HG02885 (cell line): ENCODE measurements at regions not wholly inside any gene's neighbourhood (a gene's known extent, or its start where the extent isn't known, plus 50 kb on each side); places are given as distances from the start of the nearest gene placed in this dataset.

ENCODE experiments used
- ATAC-seq: cut with Tn5 transposase; IDR thresholded peaks from one replicate; pipeline ENCODE4 v1.9.1; 2021; ENCODE audit warnings: mild to moderate bottlenecking; ENCODE audit not compliant: unreplicated experiment, poor library complexity

- ATAC-seq, result no peak
These were observed 63.6 kb upstream of the PPARA start for GRCh38 chr22:46086577-46087335.

GRCh38 chr22:46087336-46087690 is 63.0 kb upstream of the PPARA start:
- ATAC-seq, result no peak

GRCh38 chr22:46087816-46088277 is 62.5 kb upstream of the PPARA start:
- ATAC-seq, result no peak

- ATAC-seq, result no peak
These were observed 61.6 kb upstream of the PPARA start for GRCh38 chr22:46088541-46089311.

GRCh38 chr22:46089426-46090035 is 60.8 kb upstream of the PPARA start:
- no peak for ATAC-seq

- no peak for ATAC-seq
These were observed 60.2 kb upstream of the PPARA start for GRCh38 chr22:46090036-46090591.

- no peak for ATAC-seq
These were observed 59.6 kb upstream of the PPARA start for GRCh38 chr22:46090631-46091201.

GRCh38 chr22:46091277-46091977 is 58.9 kb upstream of the PPARA start:
- ATAC-seq, result no peak

GRCh38 chr22:46092011-46092410 is 58.3 kb upstream of the PPARA start:
- no peak for ATAC-seq

- ATAC-seq, result no peak
These were observed 57.5 kb upstream of the PPARA start for GRCh38 chr22:46092670-46093410.

GRCh38 chr22:46093796-46094195 is 56.5 kb upstream of the PPARA start:
- no peak for ATAC-seq

GRCh38 chr22:46094676-46095075 is 55.6 kb upstream of the PPARA start:
- no peak for ATAC-seq

GRCh38 chr22:46096051-46096450 is 54.3 kb upstream of the PPARA start:
- no peak for ATAC-seq

- no peak for ATAC-seq
These were observed 53.6 kb upstream of the PPARA start for GRCh38 chr22:46096706-46097230.

- no peak for ATAC-seq
These were observed 52.9 kb upstream of the PPARA start for GRCh38 chr22:46097268-46097900.

GRCh38 chr22:46098525-46099475 is 51.5 kb upstream of the PPARA start:
- no peak for ATAC-seq

GRCh38 chr22:46099740-46100139 is 50.6 kb upstream of the PPARA start:
- ATAC-seq, result no peak
